ENCODE measurements at regions not wholly inside any gene's neighbourhood (a gene's known extent, or its start where the extent isn't known, plus 50 kb on each side); places are given as distances from the start of the nearest gene placed in this dataset.

GRCh38 chr13:78139765-78140164 is 221.1 kb upstream of the EDNRB start:
- H3K27me3 ChIP-seq: no peaks in the 10 kb centered on the region
- intact Hi-C loops (cut with DNase I; ENCODE audit: low total_unique reads): loop anchor here (5.0 kb wide), 1 partner anchor 838 kb away; no protein-coding TSS in a partner anchor
- no peaks in the 10 kb centered on the region for H3K9me3 ChIP-seq
- H3K36me3 ChIP-seq: no peaks in the 10 kb centered on the region
- no peak overlapping the region for H3K27ac ChIP-seq
- H3K4me3 ChIP-seq: no peak overlapping the region
- H3K4me1 ChIP-seq: no peaks in the 10 kb centered on the region
- no peak for TF ChIP-seq CTCF (IDR thresholded peaks at IDR 0.05)
- no peak for DNase-seq

- Histone ChIP-seq H3K4me1 (no peaks in the 10 kb centered on the region), H3K27ac (no peak overlapping the region), H3K9me3 (no peaks in the 10 kb centered on the region), H3K27me3 (no peaks in the 10 kb centered on the region), H3K4me3 (no peak overlapping the region), H3K36me3 (no peaks in the 10 kb centered on the region)
- intact Hi-C loops (cut with DNase I; ENCODE audit: low total_unique reads): loop anchor here (5.0 kb wide), 1 partner anchor 839 kb away; no protein-coding TSS in a partner anchor
- TF ChIP-seq CTCF (IDR thresholded peaks at IDR 0.05): no peak
- DNase-seq: no peak
These were observed 220.1 kb upstream of the EDNRB start for GRCh38 chr13:78138756-78139155.

GRCh38 chr13:78137404-78138142 is 218.9 kb upstream of the EDNRB start:
- TF ChIP-seq CTCF (IDR thresholded peaks at IDR 0.05): peak; percentile 36 to 52
- no peak overlapping the region for H3K4me3 ChIP-seq
- intact Hi-C loops (cut with DNase I; ENCODE audit: low total_unique reads): loop anchor here (5.0 kb wide), 1 partner anchor 840 kb away; no protein-coding TSS in a partner anchor

GRCh38 chr13:78136966-78137365 is 218.3 kb upstream of the EDNRB start:
- Histone ChIP-seq H3K36me3 (no peaks in the 10 kb centered on the region), H3K4me1 (no peaks in the 10 kb centered on the region), H3K4me3 (no peak overlapping the region), H3K27ac (no peak overlapping the region), H3K9me3 (no peaks in the 10 kb centered on the region), H3K27me3 (no peaks in the 10 kb centered on the region)
- intact Hi-C loops (cut with DNase I; ENCODE audit: low total_unique reads): loop anchor here (5.0 kb wide), 1 partner anchor 840 kb away; no protein-coding TSS in a partner anchor
- DNase-seq: no peak
- TF ChIP-seq CTCF (IDR thresholded peaks at IDR 0.05): no peak

More at GRCh38 chr13:78137404-78138142, 218.9 kb upstream of the EDNRB start:
- H3K36me3 ChIP-seq: no peaks in the 10 kb centered on the region
- no peak for DNase-seq
- no peaks in the 10 kb centered on the region for H3K27me3 ChIP-seq
- no peaks in the 10 kb centered on the region for H3K4me1 ChIP-seq
- H3K9me3 ChIP-seq: no peaks in the 10 kb centered on the region
- H3K27ac ChIP-seq: no peak overlapping the region

- H3K9me3 ChIP-seq: no peaks in the 10 kb centered on the region
- no peaks in the 10 kb centered on the region for H3K27me3 ChIP-seq
- no peaks in the 10 kb centered on the region for H3K4me1 ChIP-seq
- H3K4me3 ChIP-seq: no peak overlapping the region
- no peaks in the 10 kb centered on the region for H3K36me3 ChIP-seq
- no peak for DNase-seq
- no peak for TF ChIP-seq CTCF (IDR thresholded peaks at IDR 0.05)
- H3K27ac ChIP-seq: no peak overlapping the region
- intact Hi-C loops (cut with DNase I; ENCODE audit: low total_unique reads): no loop called here
These were observed 214.9 kb upstream of the EDNRB start for GRCh38 chr13:78133511-78133910.

All from tibial artery (tissue), 4 donors.